Activated CD4-positive, alpha-beta memory T cell treated with anti-CD3 and anti-CD28 coated beads for 36 hours (primary cell): ENCODE measurements at regions not wholly inside any gene's neighbourhood (a gene's known extent, or its start where the extent isn't known, plus 50 kb on each side); places are given as distances from the start of the nearest gene placed in this dataset.

Experiments used
- CTCF ChIA-PET: fragments of 350-600 bp; sonication (Branson Sonifier 250); formaldehyde crosslinking; loops from one replicate; lab custom pipeline; 2021; ENCODE audit warnings: antibody characterized with exemption, inconsistent platforms; lab: Charles Lee
- POLR2A ChIA-PET: fragments of 350-600 bp; sonication (Branson Sonifier 250); formaldehyde crosslinking; loops from one replicate; lab custom pipeline; 2021; ENCODE audit warnings: antibody characterized with exemption; lab: Charles Lee
- DNase-seq: peaks from one replicate; pipeline ENCODE4 v3.0.0-alpha.2; 2020
- H3K27ac Mint-ChIP-seq: one replicate; pipeline ENCODE4 v1.8.0; 2021; ENCODE audit warnings: mixed read lengths
- H3K27me3 Mint-ChIP-seq: one replicate; pipeline ENCODE4 v1.8.0; 2021; ENCODE audit warnings: mixed read lengths
- H3K36me3 Mint-ChIP-seq: one replicate; pipeline ENCODE4 v1.8.0; 2021; ENCODE audit warnings: mixed read lengths
- H3K4me1 Mint-ChIP-seq: one replicate; pipeline ENCODE4 v1.8.0; 2021; ENCODE audit warnings: low read depth, mixed read lengths
- H3K4me3 Mint-ChIP-seq: one replicate; pipeline ENCODE4 v1.8.0; 2021; ENCODE audit warnings: mild to moderate bottlenecking, mixed read lengths
- H3K9me3 Mint-ChIP-seq: one replicate; pipeline ENCODE4 v1.8.0; 2021; ENCODE audit warnings: mixed read lengths
- intact Hi-C: fragments of 100-400 bp; cut with micrococcal nuclease; formaldehyde crosslinking; loops from one replicate; pipeline ENCODE4 v1.15.1; 2023

- Mint-ChIP-seq H3K36me3 (peaks cover 3% of the 10 kb centered on the region), H3K27ac (no peak overlapping the region), H3K9me3 (peaks cover 30% of the 10 kb centered on the region), H3K27me3 (no peaks in the 10 kb centered on the region), H3K4me1 (no peaks in the 10 kb centered on the region), H3K4me3 (no peak overlapping the region)
- POLR2A ChIA-PET, result no interaction called here
- DNase-seq, result no peak
- intact Hi-C loops, result no loop called here
- CTCF ChIA-PET, result interaction anchor here (0.8 kb wide), 1 partner anchor 981 kb away, joined by 3 read pairs; no protein-coding TSS in a partner anchor
Measured at GRCh38 chr12:78585132-78585531, 279.4 kb upstream of the SYT1 start.

DNA sequence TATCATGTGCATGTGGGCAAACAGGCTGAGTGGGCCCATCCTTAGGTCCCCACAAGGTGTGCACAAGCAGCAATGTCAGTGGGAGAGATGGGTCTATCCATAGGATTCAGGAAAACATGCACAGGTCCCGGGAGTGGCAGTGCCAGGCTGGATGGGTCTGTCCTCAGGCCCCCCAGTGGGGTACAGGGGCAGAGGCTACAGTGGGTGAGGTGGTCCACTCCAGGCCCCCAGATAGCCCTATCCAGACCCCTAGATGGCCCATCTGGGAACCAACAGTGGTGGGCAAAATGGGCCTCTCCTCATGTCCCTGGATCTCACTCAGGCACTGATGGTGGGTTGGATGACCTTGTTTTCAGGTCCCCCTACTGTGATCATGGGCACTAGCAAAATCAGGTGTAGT, 277.8 kb upstream of the SYT1 start:
- intact Hi-C loops, result no loop called here
- CTCF ChIA-PET, result no interaction called here

DNA sequence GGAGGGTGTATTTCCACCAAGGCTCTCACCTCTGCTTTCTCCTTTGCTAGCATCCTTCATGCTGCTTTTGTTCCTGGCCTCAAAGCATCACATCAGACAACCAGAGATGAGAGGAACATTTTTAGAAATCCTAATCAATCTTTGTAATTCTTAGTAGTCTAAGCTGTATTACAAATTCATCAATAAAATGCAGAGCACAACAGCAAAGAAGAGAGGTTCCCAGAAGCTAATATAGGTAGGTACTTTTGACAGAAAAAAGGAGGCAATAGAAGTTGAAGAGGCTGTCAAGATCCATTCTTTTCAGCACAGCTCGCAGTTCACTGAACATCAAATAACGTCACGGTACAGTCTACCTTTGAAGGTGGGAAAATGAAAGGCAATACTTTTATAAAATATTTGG, 265.2 kb upstream of the SYT1 start:
- ChIA-PET POLR2A (no interaction called here), CTCF (no interaction called here)
- DNase-seq, result no peak
- Mint-ChIP-seq H3K36me3 (no peaks in the 10 kb centered on the region), H3K4me1 (no peaks in the 10 kb centered on the region), H3K9me3 (peaks cover 28% of the 10 kb centered on the region), H3K27ac (no peak overlapping the region), H3K27me3 (no peaks in the 10 kb centered on the region), H3K4me3 (no peak overlapping the region)
- intact Hi-C loops, result no loop called here

More for the DNA sequence above, 277.8 kb upstream of the SYT1 start:
- Mint-ChIP-seq H3K27me3 (no peaks in the 10 kb centered on the region), H3K9me3 (peaks cover 30% of the 10 kb centered on the region), H3K36me3 (peaks cover 3% of the 10 kb centered on the region), H3K27ac (no peak overlapping the region), H3K4me3 (no peak overlapping the region), H3K4me1 (no peaks in the 10 kb centered on the region)
- POLR2A ChIA-PET, result no interaction called here
- no peak for DNase-seq

GRCh38 chr12:78600541-78600940, 264.0 kb upstream of the SYT1 start:
- intact Hi-C loops, result no loop called here
- ChIA-PET CTCF (no interaction called here), POLR2A (no interaction called here)
- Mint-ChIP-seq H3K27me3 (no peaks in the 10 kb centered on the region), H3K4me1 (no peaks in the 10 kb centered on the region), H3K4me3 (no peak overlapping the region), H3K27ac (no peak overlapping the region), H3K36me3 (no peaks in the 10 kb centered on the region), H3K9me3 (peaks cover 30% of the 10 kb centered on the region)
- DNase-seq, result no peak

DNA sequence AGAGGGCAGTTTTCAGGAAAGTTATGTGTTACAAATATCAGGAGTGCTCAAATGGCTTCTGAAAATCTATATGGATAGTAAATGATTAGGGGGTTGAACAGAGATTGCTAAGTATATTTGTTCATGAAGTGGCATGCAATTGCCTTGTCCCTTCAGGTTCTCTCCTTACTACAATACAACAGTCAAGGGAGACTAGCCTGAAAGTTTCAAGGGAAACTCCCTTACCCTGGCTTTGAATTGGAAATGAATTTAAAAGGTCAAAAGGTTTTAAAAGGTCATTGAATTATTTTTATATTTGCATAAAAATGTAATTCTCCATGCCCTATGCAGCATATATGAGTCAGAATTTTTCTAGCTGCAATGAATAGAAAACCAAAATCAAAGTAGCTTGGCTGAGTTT, 253.1 kb upstream of the SYT1 start:
- H3K4me1 Mint-ChIP-seq, result no peaks in the 10 kb centered on the region
- H3K27me3 Mint-ChIP-seq, result no peaks in the 10 kb centered on the region
- intact Hi-C loops, result no loop called here
- H3K9me3 Mint-ChIP-seq, result peaks cover 18% of the 10 kb centered on the region
- no peak for DNase-seq
- no peaks in the 10 kb centered on the region for H3K36me3 Mint-ChIP-seq
- H3K27ac Mint-ChIP-seq, result no peak overlapping the region
- H3K4me3 Mint-ChIP-seq, result no peak overlapping the region
- ChIA-PET CTCF (no interaction called here), POLR2A (no interaction called here)

DNA sequence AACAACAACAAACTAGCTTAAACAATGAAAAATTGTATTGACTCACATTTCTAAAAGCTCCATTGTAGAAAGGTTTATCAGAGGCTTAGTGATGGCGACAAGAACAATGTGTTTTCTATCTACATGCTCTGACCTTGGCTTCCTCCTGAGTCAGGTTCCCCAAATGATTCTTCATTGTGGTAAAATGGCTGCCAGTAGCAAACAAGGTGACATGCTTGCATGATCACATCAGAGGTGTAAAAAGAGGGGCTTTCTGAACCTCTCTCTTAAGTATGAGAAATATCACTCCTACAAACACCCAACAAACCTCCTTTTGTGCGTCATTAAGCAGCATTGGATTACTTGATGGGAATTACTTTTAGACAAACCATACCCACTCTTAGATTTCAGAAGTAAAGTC, 252.4 kb upstream of the SYT1 start:
- no peak for DNase-seq
- H3K27ac Mint-ChIP-seq, result no peak overlapping the region
- no peak overlapping the region for H3K4me3 Mint-ChIP-seq
- no peaks in the 10 kb centered on the region for H3K36me3 Mint-ChIP-seq
- ChIA-PET CTCF (no interaction called here), POLR2A (no interaction called here)
- no peaks in the 10 kb centered on the region for H3K27me3 Mint-ChIP-seq
- peaks cover 18% of the 10 kb centered on the region for H3K9me3 Mint-ChIP-seq
- H3K4me1 Mint-ChIP-seq, result no peaks in the 10 kb centered on the region
- intact Hi-C loops, result no loop called here

DNA sequence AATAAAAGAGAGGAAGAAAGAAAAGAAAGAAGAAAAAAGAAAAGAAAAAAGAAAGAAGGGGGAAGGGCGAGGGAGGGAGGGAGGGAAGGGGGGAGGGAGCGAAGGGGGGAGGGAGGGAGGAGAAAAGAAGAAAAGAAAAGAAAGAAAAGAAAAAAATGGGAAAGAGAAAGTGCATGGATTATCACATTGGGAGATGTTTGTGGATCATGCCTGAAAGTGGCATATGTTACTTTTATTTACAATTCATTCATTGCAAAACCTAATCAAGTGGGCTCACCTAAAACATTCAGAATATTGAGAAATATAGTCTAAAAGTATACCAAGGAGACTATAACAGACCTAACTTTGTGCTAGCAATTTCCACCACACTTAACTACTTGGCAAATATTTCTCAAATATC, 246.9 kb upstream of the SYT1 start:
- H3K4me1 Mint-ChIP-seq, result no peaks in the 10 kb centered on the region
- intact Hi-C loops, result no loop called here

DNA sequence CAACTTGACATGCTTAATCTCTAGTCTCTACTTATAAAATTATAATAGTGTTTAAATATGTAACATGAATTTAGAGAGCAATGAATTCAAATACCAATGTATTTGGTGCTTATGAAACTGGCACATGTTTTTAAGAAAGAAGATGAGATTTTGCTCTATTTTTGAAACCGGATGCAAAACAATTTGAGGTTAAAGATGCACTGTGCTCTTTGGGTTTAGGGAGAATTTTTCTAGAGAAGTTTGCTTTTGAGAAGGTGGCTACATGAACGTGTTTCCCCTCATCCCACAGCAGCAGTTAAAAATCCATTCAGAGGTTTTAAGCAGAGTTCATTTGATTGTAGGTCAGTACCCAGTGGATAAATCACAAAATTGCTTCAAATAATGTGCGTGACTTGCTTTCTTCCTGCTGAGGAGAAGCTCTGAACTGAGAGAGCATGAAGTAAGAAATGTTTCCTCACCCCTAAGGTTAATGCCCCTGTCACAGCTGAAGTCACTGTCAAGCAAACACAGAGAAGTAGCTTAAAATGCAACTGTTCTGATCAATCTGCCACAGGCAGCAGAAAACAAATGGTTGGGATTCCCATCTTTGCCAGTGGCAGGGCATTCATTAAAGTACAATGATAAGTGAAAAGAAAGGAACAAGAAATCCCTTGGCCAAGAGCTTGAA, 241.9 kb upstream of the SYT1 start:
- ChIA-PET POLR2A (no interaction called here), CTCF (no interaction called here)
- no peaks in the 10 kb centered on the region for H3K4me1 Mint-ChIP-seq
- H3K27me3 Mint-ChIP-seq, result no peaks in the 10 kb centered on the region
- H3K36me3 Mint-ChIP-seq, result no peaks in the 10 kb centered on the region
- intact Hi-C loops, result no loop called here
- no peak overlapping the region for H3K27ac Mint-ChIP-seq
- DNase-seq, result no peak
- H3K4me3 Mint-ChIP-seq, result no peak overlapping the region
- peaks cover 10% of the 10 kb centered on the region for H3K9me3 Mint-ChIP-seq

More for the DNA sequence above, 246.9 kb upstream of the SYT1 start:
- H3K36me3 Mint-ChIP-seq, result no peaks in the 10 kb centered on the region
- no peak overlapping the region for H3K4me3 Mint-ChIP-seq
- no peaks in the 10 kb centered on the region for H3K27me3 Mint-ChIP-seq
- H3K9me3 Mint-ChIP-seq, result peaks cover 10% of the 10 kb centered on the region
- H3K27ac Mint-ChIP-seq, result no peak overlapping the region
- DNase-seq, result no peak
- ChIA-PET CTCF (no interaction called here), POLR2A (no interaction called here)

DNA sequence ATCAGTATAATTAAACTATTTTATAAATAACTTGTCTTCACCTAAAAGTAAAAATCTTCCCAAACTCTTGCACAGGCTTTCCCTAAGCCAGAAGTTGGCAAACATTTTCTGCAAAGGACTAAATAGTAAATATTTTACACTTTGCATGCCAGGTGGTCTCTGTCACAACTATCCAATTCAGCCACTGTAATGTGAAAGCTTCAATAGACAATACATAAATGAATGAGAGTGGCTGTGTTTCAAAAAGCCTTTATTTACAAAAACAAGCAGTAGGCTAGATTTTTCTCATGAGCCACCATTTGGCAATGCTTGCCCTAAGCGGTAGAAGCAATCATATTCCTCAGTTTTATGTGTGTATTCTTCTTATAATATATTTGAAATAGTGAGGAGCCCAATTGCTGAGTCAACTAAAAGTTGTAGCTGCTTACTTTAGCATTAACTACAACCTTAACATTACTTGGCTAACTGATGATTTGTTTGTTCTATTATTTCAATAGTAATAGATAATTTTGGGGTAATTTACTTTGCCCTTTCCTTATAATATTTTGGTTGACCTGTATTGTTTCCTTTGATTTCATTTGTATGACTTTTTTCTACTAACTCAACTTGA, 236.0 kb upstream of the SYT1 start:
- H3K9me3 Mint-ChIP-seq, result peaks cover 7% of the 10 kb centered on the region
- intact Hi-C loops, result no loop called here
- DNase-seq, result no peak
- CTCF ChIA-PET, result no interaction called here
- POLR2A ChIA-PET, result no interaction called here
- no peaks in the 10 kb centered on the region for H3K27me3 Mint-ChIP-seq
- no peak overlapping the region for H3K27ac Mint-ChIP-seq
- no peak overlapping the region for H3K4me3 Mint-ChIP-seq
- no peaks in the 10 kb centered on the region for H3K4me1 Mint-ChIP-seq
- H3K36me3 Mint-ChIP-seq, result no peaks in the 10 kb centered on the region

- H3K27ac Mint-ChIP-seq, result no peak overlapping the region
- DNase-seq, result no peak
- no peak overlapping the region for H3K4me3 Mint-ChIP-seq
- H3K9me3 Mint-ChIP-seq, result no peaks in the 10 kb centered on the region
- intact Hi-C loops, result no loop called here
- no peaks in the 10 kb centered on the region for H3K4me1 Mint-ChIP-seq
- POLR2A ChIA-PET, result no interaction called here
- CTCF ChIA-PET, result no interaction called here
- no peaks in the 10 kb centered on the region for H3K36me3 Mint-ChIP-seq
- no peaks in the 10 kb centered on the region for H3K27me3 Mint-ChIP-seq
Measured at GRCh38 chr12:78636231-78636855, 228.2 kb upstream of the SYT1 start.

GRCh38 chr12:78641837-78642423, 222.6 kb upstream of the SYT1 start:
- no peak for DNase-seq
- Mint-ChIP-seq H3K4me1 (no peaks in the 10 kb centered on the region), H3K9me3 (peaks cover 12% of the 10 kb centered on the region), H3K27ac (no peak overlapping the region), H3K4me3 (no peak overlapping the region), H3K36me3 (no peaks in the 10 kb centered on the region), H3K27me3 (no peaks in the 10 kb centered on the region)
- POLR2A ChIA-PET, result no interaction called here
- intact Hi-C loops, result no loop called here
- CTCF ChIA-PET, result no interaction called here

- H3K4me1 Mint-ChIP-seq, result no peaks in the 10 kb centered on the region
- H3K27ac Mint-ChIP-seq, result no peak overlapping the region
Measured at GRCh38 chr12:78645956-78646355, 218.6 kb upstream of the SYT1 start.

More at GRCh38 chr12:78645956-78646355, 218.6 kb upstream of the SYT1 start:
- H3K4me3 Mint-ChIP-seq, result no peak overlapping the region
- no peaks in the 10 kb centered on the region for H3K27me3 Mint-ChIP-seq
- DNase-seq, result no peak
- no peaks in the 10 kb centered on the region for H3K36me3 Mint-ChIP-seq
- CTCF ChIA-PET, result no interaction called here
- POLR2A ChIA-PET, result no interaction called here
- peaks cover 22% of the 10 kb centered on the region for H3K9me3 Mint-ChIP-seq
- intact Hi-C loops, result no loop called here
